ENCODE measurements at regions not wholly inside any gene's neighbourhood (a gene's known extent, or its start where the extent isn't known, plus 50 kb on each side); places are given as distances from the start of the nearest gene placed in this dataset.

DNA sequence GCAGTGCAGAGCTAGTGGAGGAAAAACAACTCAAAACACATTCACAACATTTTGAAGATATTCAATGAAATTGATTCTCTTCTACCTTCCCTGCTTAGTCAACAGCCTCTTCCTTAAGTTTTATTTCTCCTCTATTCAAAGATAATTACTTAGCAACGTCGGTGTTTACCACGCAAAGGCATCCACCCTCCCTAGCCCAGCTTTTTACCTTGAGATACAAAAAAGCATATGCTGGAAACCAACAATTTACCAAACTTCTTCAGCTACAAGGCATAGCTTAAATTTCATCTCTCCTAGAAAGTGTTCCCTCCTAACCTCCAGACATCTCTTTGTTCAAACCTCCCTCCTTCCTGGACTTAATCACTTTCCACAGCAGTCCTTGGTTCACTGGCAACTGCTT lies 102.8 kb upstream of the SOD1 start:
- peaks cover 0 to 17% of the 10 kb centered on the region in 2 donors for H3K4me1 ChIP-seq
- no peaks in the 10 kb centered on the region for H3K9me3 ChIP-seq
- no peaks in the 10 kb centered on the region for H3K36me3 ChIP-seq
- no peak for DNase-seq (ENCODE audit: low spot score in 2 of 2)
- H3K27ac ChIP-seq = no peak overlapping the region
- intact Hi-C loops (cut with DNase I; ENCODE audit: low total_unique reads) = no loop called here
- H3K4me3 ChIP-seq = no peak overlapping the region
- peaks cover 7 to 16% of the 10 kb centered on the region in 2 donors for H3K27me3 ChIP-seq
- TF ChIP-seq POLR2A (IDR thresholded peaks at IDR 0.05) (no peak), POLR2AphosphoS5 (IDR thresholded peaks at IDR 0.05) (no peak)
- TF ChIP-seq, protein P1, sequence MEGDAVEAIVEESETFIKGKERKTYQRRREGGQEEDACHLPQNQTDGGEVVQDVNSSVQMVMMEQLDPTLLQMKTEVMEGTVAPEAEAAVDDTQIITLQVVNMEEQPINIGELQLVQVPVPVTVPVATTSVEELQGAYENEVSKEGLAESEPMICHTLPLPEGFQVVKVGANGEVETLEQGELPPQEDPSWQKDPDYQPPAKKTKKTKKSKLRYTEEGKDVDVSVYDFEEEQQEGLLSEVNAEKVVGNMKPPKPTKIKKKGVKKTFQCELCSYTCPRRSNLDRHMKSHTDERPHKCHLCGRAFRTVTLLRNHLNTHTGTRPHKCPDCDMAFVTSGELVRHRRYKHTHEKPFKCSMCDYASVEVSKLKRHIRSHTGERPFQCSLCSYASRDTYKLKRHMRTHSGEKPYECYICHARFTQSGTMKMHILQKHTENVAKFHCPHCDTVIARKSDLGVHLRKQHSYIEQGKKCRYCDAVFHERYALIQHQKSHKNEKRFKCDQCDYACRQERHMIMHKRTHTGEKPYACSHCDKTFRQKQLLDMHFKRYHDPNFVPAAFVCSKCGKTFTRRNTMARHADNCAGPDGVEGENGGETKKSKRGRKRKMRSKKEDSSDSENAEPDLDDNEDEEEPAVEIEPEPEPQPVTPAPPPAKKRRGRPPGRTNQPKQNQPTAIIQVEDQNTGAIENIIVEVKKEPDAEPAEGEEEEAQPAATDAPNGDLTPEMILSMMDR (IDR thresholded peaks at IDR 0.05) = no peak

DNA sequence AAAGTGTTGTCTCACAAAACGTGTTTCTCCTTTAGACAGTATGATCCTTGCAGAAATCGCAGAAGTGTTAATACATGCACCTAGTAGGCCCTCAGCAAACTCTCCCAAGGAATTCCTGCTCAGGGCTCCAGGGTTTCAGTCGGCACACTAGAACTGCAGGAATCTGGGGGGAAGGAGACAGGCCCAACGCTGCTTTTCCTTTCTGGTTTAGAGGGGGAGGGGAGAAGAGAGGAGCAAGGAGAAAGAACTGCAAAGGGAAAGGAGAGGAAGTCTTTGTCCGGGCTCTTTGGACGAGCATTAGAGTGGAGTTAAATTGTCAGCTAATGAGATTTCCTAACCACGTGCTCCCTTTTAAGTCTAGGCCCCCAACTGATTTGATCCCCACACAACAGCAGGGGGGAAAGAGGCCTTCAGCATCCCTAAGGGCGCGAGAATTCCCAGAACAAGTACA lies 103.7 kb upstream of the SOD1 start:
- peaks cover 0 to 17% of the 10 kb centered on the region in 2 donors for H3K4me1 ChIP-seq
- no peak for TF ChIP-seq POLR2AphosphoS5 (IDR thresholded peaks at IDR 0.05)
- no peak for TF ChIP-seq POLR2A (IDR thresholded peaks at IDR 0.05)
- TF ChIP-seq, protein P1 (IDR thresholded peaks at IDR 0.05) = no peak
- H3K27ac ChIP-seq = no peak overlapping the region
- no peaks in the 10 kb centered on the region for H3K36me3 ChIP-seq
- no peak overlapping the region for H3K4me3 ChIP-seq
- no peaks in the 10 kb centered on the region for H3K9me3 ChIP-seq
- no peak for DNase-seq (ENCODE audit: low spot score in 2 of 2)
- peaks cover 7 to 16% of the 10 kb centered on the region in 2 donors for H3K27me3 ChIP-seq
- intact Hi-C loops (cut with DNase I; ENCODE audit: low total_unique reads) = no loop called here

DNA sequence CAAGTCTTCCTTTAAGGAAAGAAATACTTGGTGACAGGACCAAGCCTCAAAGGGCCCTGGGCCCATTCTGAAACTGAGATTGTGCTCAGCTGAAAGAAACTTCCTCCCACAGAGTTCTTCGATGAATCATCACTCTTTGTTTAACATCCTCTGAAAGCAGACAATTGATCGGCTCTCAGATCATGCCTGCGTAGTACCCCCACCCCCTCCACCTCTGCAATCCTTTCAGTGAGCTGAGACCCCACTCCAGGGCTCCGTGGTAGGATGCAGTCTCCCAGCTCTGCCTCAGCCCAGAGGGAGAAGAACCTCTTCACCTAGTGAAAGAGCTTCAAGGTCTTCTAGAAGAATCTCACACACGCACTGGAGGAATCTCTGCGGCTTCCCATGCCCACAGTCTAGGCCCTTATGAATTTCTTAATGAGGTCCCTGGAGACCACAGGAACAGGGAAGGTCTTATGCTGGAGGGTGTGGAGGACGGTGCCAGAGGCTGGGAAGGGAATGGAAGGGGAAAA lies 104.9 kb upstream of the SOD1 start:
- TF ChIP-seq POLR2A (IDR thresholded peaks at IDR 0.05) = no peak
- TF ChIP-seq POLR2AphosphoS5 (IDR thresholded peaks at IDR 0.05) = no peak
- TF ChIP-seq, protein P1 (IDR thresholded peaks at IDR 0.05) = no peak
- peaks cover 7 to 16% of the 10 kb centered on the region in 2 donors for H3K27me3 ChIP-seq
- intact Hi-C loops (cut with DNase I; ENCODE audit: low total_unique reads) = no loop called here
- no peak overlapping the region for H3K4me3 ChIP-seq
- H3K4me1 ChIP-seq = peaks cover 0 to 13% of the 10 kb centered on the region in 2 donors
- H3K9me3 ChIP-seq = no peaks in the 10 kb centered on the region
- DNase-seq (ENCODE audit: low spot score in 2 of 2) = no peak
- no peak overlapping the region for H3K27ac ChIP-seq
- H3K36me3 ChIP-seq = no peaks in the 10 kb centered on the region

DNA sequence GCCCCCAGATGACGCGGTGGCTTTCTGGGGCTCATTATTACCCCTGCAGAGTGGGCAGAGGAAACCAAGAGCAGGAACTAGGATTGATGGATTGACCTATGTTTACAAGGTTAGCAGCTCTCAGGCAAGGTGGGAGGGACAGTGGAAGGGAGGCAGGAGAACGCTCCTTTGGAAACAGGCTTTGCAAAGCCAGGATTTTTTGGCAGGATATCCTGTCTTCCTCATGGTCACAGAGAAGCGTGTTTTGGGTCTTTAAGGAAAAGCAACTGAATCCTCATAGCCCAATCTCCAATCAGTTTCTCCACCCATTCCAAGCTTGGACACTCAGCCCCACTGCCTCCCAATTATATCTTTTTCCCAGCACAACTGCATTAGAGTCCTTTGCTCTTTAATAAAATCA lies 105.6 kb upstream of the SOD1 start:
- intact Hi-C loops (cut with DNase I; ENCODE audit: low total_unique reads) = no loop called here
- peaks cover 7 to 16% of the 10 kb centered on the region in 2 donors for H3K27me3 ChIP-seq
- no peak for DNase-seq (ENCODE audit: low spot score in 2 of 2)

DNA sequence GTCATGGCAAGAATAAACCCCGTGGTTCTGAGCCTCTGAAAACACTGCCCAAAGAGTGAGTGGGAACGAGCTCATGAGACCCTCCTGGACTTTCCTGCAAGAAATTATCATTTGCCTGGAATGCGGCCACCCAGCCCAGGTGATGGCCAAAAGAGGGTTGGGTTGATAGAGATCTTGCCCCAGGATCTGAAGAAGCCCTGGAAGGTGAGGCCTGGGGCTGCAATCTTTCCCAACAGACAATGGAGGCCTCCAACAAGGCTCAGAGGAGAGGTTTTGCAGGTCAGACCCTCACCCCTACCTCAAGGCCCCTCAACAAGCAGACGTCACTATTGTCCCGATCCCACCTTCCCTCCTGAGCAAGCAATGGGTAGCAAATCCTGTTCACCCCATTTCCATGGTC lies 106.0 kb upstream of the SOD1 start:
- H3K4me1 ChIP-seq = peaks cover 0 to 10% of the 10 kb centered on the region in 2 donors
- intact Hi-C loops (cut with DNase I; ENCODE audit: low total_unique reads) = no loop called here
- TF ChIP-seq POLR2AphosphoS5 (IDR thresholded peaks at IDR 0.05) = no peak
- TF ChIP-seq POLR2A (IDR thresholded peaks at IDR 0.05) = no peak
- TF ChIP-seq, protein P1 (IDR thresholded peaks at IDR 0.05) = no peak
- no peak overlapping the region for H3K27ac ChIP-seq
- H3K9me3 ChIP-seq = no peaks in the 10 kb centered on the region
- no peak for DNase-seq (ENCODE audit: low spot score in 2 of 2)
- peaks cover 7 to 16% of the 10 kb centered on the region in 2 donors for H3K27me3 ChIP-seq
- H3K36me3 ChIP-seq = no peaks in the 10 kb centered on the region
- H3K4me3 ChIP-seq = no peak overlapping the region

More for the DNA sequence above, 105.6 kb upstream of the SOD1 start:
- TF ChIP-seq POLR2AphosphoS5 (IDR thresholded peaks at IDR 0.05) (no peak), POLR2A (IDR thresholded peaks at IDR 0.05) (no peak)
- TF ChIP-seq, protein P1 (IDR thresholded peaks at IDR 0.05) = no peak
- Histone ChIP-seq H3K9me3 (no peaks in the 10 kb centered on the region), H3K36me3 (no peaks in the 10 kb centered on the region), H3K27ac (no peak overlapping the region), H3K4me1 (peaks cover 0 to 11% of the 10 kb centered on the region in 2 donors), H3K4me3 (no peak overlapping the region)
